ENCODE measurements at regions not wholly inside any gene's neighbourhood (a gene's known extent, or its start where the extent isn't known, plus 50 kb on each side); places are given as distances from the start of the nearest gene placed in this dataset.

- no peak for DNase-seq
Measured at GRCh38 chr13:85371254-85371653, 428.0 kb downstream of the SLITRK6 start.

GRCh38 chr13:85368686-85369085, 430.5 kb downstream of the SLITRK6 start:
- DNase-seq = no peak

DNA sequence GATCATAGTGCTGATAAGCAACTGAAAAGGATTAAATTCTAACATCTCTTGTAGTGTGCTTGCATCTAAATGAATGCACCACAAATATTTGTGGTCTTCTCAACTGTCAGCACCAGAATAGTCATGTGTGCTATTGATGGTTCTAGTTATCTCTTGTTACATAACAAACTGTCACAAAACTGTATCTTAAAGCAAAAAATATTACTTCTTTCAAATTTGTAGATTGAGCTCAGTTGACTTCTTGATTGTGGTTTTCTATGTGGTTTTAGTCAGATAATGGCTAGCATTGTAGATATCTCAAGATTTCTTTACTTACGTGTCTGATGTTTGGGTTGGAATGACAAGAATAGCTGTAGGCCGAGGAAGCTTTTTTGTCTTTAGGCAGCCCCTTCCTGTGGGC, 431.3 kb downstream of the SLITRK6 start:
- no peak for DNase-seq

DNA sequence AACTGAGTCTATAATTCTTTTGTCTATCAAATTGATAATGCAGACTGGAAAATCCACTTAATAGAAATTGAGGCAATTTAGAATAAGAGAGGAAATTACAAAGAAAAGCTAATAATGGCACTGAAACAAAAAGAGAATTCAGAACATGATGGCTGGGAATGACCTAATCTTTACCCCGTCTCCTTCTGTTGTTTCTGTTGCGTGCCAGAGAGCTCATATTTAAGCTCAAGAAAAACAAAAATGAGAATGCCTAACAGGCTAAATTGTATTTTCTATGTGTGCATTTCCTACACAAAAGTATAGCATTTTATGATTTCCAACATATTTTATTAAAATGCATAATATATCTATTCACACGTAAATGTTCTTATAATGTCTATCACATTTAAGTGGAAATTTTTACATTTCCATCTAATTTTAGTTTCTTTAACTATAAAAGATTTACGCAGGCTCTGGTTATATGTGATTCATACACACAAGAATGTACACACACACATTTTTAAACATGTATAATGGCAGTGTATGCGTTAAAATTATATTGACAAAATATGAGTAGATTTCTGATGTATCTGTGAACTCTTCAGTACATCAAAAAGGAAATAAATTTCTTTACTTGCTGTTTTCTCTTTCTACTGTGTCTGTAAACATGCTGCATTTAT, 432.3 kb downstream of the SLITRK6 start:
- DNase-seq = no peak

DNA sequence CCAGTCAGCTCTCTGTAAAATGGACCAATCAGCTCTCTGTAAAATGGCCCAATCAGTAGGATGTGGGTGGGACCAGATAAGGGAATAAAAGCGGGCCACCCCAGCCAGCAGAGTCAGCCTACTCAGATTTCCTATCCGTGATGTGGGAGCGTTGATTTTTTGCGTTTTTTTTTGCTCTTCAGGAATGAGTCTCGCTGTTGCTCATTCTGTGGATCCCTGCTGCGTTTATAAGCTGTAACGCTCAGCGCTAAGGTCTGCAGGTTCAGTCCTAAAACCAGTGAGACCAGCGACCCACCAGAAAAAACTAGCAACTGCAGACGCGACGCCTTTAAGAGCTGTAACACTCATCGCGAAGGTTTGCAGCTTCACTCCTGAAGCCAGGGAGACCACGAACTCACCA, 435.7 kb downstream of the SLITRK6 start:
- DNase-seq = no peak

- DNase-seq = no peak
Measured at GRCh38 chr13:85362980-85363379, 436.2 kb downstream of the SLITRK6 start.

DNA sequence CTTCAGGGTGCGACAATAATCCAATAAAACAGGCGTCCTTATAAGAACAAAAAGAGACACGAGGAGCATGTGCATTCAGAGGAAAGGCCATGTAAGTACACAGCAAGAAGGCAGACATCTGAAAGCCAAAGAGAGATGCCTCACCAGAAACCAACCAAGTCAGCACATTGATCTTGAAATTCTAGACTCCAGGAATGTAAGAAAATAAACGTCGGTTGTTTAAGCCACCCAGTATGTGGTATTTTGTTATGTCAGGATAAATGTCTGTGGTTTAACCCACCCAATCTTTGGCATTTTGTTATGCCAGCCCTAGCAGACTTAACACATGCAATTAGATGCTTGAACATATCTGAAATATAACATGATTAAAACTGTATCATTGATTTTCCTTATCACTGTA, 452.0 kb downstream of the SLITRK6 start:
- DNase-seq = no peak

GRCh38 chr13:85334187-85334586, 465.0 kb downstream of the SLITRK6 start:
- no peak for DNase-seq

DNA sequence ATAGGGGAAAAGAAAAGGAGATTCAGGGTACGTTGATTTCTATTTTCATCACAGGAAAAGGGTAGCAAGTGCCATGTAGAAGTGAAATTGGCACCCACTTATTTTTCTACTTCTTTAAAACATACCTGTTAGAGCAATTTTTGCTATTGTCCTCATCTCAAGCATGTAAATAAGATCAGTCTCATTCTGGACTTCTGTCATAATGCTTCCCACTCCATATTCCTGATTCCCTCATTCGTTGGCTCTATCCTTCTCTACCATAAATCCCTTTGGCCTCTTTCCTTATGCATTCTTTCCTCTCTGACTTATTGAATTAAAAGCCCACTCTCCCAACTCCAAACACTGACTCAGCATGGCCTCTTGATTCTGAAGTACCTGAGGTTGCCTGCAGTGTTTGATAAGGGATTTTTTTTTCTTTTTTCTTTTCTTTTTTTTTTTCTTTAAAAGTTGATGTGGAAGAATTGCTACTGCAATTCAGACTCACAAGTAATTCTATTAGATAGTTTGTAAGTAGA, 465.7 kb downstream of the SLITRK6 start:
- no peak for DNase-seq

DNA sequence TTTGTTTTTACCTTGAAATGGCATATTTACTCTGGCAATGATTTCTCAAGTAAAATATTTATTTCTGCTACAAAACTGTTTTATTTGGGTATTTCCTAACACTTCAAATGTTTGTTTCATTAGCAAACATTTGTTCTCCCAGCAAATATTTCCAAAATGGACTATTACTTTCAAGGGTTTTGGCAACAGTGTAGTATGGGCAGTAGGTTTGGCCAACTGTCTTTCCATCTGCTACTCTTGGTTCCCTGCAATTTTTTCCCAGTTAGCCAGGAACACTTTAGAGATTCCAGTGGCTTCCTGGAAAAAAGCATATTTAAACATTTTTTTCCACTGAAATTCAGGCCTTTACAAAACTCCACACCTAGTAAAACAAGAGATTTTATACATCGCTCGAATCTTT, 466.6 kb downstream of the SLITRK6 start:
- DNase-seq = no peak

DNA sequence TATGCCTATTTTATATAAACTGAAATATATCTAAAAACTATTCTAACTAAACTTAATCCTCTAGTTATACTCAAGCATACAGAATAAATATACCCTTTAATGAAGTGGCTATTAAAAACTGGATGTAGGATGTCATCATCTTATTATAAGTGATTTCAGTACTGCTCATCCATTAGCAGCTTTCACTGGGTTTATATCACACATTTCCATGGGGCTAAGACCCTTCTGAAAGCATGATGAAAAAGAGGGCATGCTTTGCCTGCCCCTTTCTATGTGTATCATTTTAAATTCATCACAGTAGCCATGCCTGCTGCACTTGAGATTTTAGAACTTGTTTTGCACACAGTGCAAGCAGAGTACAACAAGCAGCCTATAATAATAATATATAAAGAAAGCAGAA, 477.5 kb downstream of the SLITRK6 start:
- no peak for DNase-seq

DNA sequence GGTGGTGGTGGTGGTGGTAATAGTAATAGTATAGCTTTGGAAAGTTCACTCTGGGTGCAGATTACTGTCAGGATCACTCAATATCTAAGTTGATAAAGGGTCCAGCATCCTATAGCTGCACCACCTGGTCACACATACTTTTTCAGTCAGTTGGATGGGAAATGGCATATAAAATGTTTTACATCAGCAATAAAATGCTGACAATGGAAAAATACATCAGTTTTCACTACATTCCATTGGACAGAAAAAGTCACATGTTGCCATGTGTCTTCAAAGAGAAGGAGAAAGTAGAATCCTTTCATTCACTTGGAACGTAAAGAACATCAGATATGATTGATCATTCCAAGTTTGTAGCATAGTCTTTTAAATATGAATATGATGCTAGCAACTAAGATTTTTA, 481.4 kb downstream of the SLITRK6 start:
- no peak for DNase-seq

GRCh38 chr13:85316506-85317025, 482.7 kb downstream of the SLITRK6 start:
- DNase-seq = no peak

DNA sequence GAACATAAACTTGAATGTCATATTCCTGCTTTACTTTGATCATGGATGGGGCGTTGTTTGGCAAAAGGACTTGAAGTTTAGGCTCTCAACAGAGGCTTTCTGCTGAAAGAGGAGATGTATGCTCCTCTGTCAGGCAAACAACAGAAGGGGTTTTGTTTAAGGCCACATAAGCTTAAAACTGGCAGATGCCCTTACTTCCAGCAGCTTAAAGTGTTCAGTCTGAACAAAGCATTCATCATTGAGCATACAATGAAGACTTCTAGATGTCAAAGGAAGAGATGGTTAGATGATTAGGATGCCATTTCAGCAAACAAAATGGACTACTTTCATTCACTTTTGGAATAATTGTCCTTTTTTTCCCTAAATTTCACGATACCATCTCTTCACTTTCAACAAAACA, 484.5 kb downstream of the SLITRK6 start:
- DNase-seq = no peak

GRCh38 chr13:85313761-85314503, 485.3 kb downstream of the SLITRK6 start:
- DNase-seq = no peak

GRCh38 chr13:85312071-85312470, 487.1 kb downstream of the SLITRK6 start:
- no peak for DNase-seq

- DNase-seq = no peak
Measured at GRCh38 chr13:85303630-85304029, 495.6 kb downstream of the SLITRK6 start.

DNA sequence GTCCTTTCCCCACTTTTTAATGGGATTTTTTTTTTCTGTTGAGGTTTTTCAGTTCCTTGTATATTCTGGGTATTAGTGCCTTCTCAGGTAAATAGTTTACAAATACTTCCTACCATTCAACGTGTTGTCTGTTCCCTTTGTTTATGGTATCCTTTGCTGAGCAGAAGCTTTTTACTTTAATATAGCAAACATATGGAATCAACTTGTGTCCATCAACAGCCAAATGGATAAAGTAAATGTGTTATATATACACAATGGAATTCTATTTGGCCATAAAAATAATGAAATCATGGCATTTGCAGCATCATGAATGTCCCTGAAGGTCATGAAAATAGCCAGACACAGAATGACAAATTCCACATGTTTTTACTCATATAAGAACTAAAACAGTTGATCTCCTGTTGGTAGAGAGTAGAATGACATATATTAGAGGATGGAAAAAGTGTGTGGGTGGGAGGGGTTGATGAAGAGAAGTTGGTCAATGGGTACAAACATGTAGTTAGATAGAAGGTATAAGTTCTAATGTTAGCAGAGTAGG, 500.8 kb downstream of the SLITRK6 start:
- no peak for DNase-seq

- DNase-seq = no peak
Measured at GRCh38 chr13:85288698-85289097, 510.5 kb downstream of the SLITRK6 start.

DNA sequence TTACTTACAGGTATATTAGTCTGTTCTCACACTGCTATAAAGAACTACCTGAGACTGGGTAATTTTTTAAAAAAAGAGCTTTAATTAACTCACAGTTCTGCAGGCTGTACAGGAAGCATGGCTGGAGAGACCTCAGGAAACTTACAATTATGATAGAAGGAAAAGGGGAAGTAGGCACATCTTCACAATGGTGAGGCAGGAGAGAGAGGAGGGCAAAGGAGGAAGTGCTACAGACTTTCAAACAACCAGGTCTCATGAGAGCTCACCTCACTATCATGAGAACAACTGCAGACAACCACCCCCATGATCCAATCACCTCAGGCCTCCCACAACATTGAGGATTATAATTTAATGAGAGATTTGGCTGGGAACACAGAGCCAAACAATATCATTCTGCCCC, 511.7 kb downstream of the SLITRK6 start:
- no peak for DNase-seq

DNA sequence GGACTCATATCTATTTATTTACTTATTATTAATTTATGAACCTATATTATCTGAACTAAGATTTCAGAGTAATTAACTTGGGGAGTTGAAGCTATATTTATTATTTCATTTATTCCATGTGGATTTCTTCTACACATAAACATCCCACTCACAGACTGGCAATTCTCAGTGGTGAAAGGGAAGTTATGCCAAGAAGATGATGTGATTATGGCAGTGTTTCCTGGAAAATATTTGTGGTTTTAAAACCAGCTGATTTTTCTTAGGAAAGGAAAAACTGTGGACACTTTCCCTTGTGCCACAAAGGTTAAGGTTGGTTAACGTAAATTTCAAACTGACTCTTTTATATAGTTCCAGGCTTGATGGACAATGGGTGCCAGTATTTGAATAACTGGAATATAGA, 513.1 kb downstream of the SLITRK6 start:
- no peak for DNase-seq

GRCh38 chr13:85284349-85284748, 514.9 kb downstream of the SLITRK6 start:
- no peak for DNase-seq

- no peak for DNase-seq
Measured at GRCh38 chr13:85283408-85283807, 515.8 kb downstream of the SLITRK6 start.

DNA sequence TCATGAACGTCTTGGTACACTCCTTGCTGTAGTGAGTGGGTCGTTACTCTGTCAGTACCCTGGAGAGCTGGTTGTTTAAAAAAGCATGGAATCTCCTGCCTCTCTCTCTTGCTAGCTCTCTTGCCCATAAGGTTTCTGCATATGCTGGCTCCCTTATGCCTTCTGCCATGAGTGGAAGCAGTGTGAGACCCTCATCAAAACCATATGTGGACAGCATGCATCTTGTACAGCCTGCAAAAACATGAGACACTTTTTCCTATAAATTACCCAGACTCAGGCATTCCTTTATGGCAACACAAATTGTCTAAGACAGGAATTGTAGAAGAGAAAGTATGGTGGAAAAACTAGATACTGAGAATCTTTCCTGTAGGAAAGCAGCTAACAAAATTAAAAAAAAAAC, 516.3 kb downstream of the SLITRK6 start:
- DNase-seq = no peak
